ENCODE measurements at regions not wholly inside any gene's neighbourhood (a gene's known extent, or its start where the extent isn't known, plus 50 kb on each side); places are given as distances from the start of the nearest gene placed in this dataset.

- ChIA-PET POLR2A (no interaction called here), CTCF (interaction anchor here (1.4 kb wide), 1 partner anchor 51 kb away, joined by 5 read pairs; no protein-coding TSS in a partner anchor)
- Mint-ChIP-seq H3K4me3 (no peak overlapping the region), H3K27ac (no peak overlapping the region), H3K36me3 (no peaks in the 10 kb centered on the region), H3K27me3 (ENCODE audit: low read depth) (no peaks in the 10 kb centered on the region; the same call in 1 of the 2 replicates), H3K4me1 (peaks cover 44% of the 10 kb centered on the region), H3K9me3 (no peaks in the 10 kb centered on the region)
- ATAC-seq (no peak), DNase-seq (ENCODE audit: low spot score) (no peak)
- TF ChIP-seq ATF6 (CRISPR knock-in tag; IDR thresholded peaks at IDR 0.05) (no peak), JAZF1 (CRISPR knock-in tag; IDR thresholded peaks at IDR 0.05) (no peak), CTCF (IDR thresholded peaks at IDR 0.05) (no peak), TCF7 (CRISPR knock-in tag; IDR thresholded peaks at IDR 0.05; ENCODE audit: low read depth) (no peak), NFYB (CRISPR knock-in tag; conservative IDR thresholded peaks at IDR 0.05; ENCODE audit: low read depth) (no peak), CREM (CRISPR knock-in tag; IDR thresholded peaks at IDR 0.05) (no peak), ATF3 (CRISPR knock-in tag; conservative IDR thresholded peaks at IDR 0.05) (no peak), E2F1 (CRISPR knock-in tag; IDR thresholded peaks at IDR 0.05) (no peak)
Measured at GRCh38 chr17:72379516-72379915, 258.7 kb downstream of the SOX9 start.

DNA sequence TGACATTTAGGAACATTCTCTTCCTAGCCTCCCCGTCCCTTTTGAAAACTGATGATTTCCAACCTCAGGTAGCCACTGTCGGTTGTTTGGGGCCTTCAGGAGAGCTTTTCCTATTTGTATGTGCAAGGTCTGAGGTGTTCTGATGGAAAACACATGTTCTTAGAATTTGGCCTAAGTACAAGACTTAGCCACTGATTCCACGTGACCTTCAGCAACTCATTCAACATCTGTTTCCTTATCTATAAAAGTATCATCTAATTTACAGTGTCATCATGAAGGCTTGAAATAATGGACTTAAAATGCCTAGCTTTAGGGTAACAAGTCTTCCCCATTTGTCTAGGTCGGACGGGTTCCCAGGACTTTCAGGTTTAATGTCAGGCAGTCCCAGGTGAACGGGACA is 259.3 kb downstream of the SOX9 start:
- Mint-ChIP-seq H3K36me3 (no peaks in the 10 kb centered on the region), H3K27ac (no peak overlapping the region), H3K4me1 (peaks cover 38% of the 10 kb centered on the region), H3K9me3 (no peaks in the 10 kb centered on the region), H3K4me3 (no peak overlapping the region), H3K27me3 (ENCODE audit: low read depth) (peaks cover under 1% of the 10 kb centered on the region; the same call in 1 of the 2 replicates)
- ChIA-PET CTCF (no interaction called here), POLR2A (no interaction called here)
- ATAC-seq (no peak), DNase-seq (ENCODE audit: low spot score) (no peak)
- TF ChIP-seq JUN (CRISPR knock-in tag; IDR thresholded peaks at IDR 0.05) (no peak), RORB (CRISPR knock-in tag; IDR thresholded peaks at IDR 0.05) (no peak), IRF1 (CRISPR knock-in tag; IDR thresholded peaks at IDR 0.05) (no peak), ATF6 (CRISPR knock-in tag; IDR thresholded peaks at IDR 0.05) (no peak), ESRRA (CRISPR knock-in tag; IDR thresholded peaks at IDR 0.05; ENCODE audit: borderline replicate concordance) (no peak), KAT7 (CRISPR knock-in tag; IDR thresholded peaks at IDR 0.05; ENCODE audit: borderline replicate concordance) (no peak), TEAD1 (CRISPR knock-in tag; IDR thresholded peaks at IDR 0.05) (no peak), NR1H2 (CRISPR knock-in tag; IDR thresholded peaks at IDR 0.05) (no peak), E2F1 (CRISPR knock-in tag; IDR thresholded peaks at IDR 0.05) (no peak)
- TF ChIP-seq, protein P1, sequence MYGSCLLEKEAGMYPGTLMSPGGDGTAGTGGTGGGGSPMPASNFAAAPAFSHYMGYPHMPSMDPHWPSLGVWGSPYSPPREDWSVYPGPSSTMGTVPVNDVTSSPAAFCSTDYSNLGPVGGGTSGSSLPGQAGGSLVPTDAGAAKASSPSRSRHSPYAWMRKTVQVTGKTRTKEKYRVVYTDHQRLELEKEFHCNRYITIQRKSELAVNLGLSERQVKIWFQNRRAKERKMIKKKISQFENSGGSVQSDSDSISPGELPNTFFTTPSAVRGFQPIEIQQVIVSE (CRISPR knock-in tag; IDR thresholded peaks at IDR 0.05; ENCODE audit: borderline replicate concordance) = no peak

All from WTC11 (cell line).